Fibroblast of upper back skin (primary cell): ENCODE measurements at regions not wholly inside any gene's neighbourhood (a gene's known extent, or its start where the extent isn't known, plus 50 kb on each side); places are given as distances from the start of the nearest gene placed in this dataset.

Experiments
- DNase-seq: peaks from one replicate; pipeline ENCODE4 v3.0.0-alpha.2; 2013

- DNase-seq = no peak
Observed at GRCh38 chr12:132392389-132393244, 63.2 kb upstream of the GALNT9 start.

DNA sequence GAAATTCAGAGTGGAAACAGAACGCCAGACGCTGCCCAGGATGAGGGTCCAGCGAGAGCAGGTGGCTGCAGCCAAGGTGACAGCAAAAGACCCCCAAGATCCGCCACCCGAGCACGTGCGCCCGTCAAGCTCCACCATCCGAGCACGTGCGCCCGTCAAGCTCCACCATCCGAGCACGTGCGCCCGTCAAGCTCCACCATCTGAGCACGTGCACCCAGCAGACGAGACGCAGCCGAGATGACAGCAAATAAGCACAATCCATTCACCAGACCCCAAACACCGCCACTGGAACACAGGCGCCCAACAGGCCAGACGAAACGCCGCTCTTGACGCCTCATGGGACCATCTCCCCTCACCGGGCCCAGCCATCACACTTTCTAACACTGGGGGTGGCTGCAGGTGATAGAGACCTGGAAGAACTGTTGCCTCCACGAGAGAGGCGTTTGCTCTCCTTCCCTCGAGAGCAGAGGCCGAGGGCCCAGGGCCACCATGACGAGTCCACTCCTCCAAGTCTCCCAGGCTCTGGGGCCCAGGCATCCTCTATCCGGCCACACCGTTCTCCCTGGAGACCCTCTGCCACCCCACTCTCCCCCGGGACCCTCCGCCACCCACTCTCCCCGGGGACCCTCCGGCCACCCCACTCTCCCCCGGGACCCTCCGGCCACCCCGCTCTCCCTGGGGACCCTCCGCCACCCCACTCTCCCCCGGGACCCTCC is 62.1 kb upstream of the GALNT9 start:
- no peak for DNase-seq

GRCh38 chr12:132390287-132391076 is 61.1 kb upstream of the GALNT9 start:
- DNase-seq = no peak

GRCh38 chr12:132389526-132390286 is 60.3 kb upstream of the GALNT9 start:
- no peak for DNase-seq

DNA sequence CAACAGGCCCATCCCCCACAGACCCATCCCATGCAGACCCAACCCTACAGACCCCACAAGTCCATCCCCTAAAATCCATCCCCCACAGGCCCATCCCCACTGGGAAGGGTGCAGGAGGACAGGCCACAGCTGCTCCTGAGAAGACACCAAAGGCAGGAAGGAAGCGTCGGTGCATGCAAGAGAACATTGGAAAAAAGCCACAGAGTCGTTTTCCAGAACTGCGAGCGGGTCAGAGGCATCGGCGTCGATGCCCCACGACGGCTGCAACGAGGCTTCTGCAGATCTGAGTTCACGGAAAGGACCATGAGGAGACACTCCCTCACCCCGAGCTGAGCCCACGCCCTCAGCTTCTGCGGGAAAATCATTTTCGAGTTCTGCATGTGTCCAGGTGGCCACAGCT is 59.6 kb upstream of the GALNT9 start:
- DNase-seq = no peak

DNA sequence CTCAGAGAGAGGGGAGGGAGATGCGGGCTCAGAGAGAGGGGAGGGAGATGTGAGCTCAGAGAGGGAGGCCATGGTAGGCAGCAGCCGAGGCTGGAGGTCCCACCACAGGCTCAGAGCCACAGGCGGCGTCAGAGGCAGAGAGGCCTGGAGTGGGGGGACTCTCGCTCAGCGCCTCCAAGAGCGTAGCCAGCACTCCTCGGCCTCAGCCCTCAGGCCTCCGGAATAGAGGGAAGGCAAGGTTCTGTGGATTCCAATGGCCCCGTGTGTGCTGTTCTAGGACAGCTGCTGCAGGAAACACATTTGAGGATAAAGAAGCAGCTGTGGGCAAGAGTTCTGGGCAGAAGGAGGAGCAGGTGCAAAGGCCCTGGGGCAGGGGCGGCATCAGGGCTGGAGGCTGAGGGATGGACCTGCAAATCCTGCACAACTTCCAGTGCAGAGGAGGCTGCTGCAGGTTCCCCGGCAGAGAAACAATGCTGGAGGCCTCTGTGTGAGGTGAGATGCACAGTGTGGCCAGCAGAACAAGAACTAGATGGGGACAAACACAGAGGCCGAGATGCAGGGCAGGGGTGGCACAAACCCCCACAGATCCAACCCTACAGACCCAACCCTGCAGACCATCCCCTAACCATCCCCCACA is 59.1 kb upstream of the GALNT9 start:
- DNase-seq = no peak

DNA sequence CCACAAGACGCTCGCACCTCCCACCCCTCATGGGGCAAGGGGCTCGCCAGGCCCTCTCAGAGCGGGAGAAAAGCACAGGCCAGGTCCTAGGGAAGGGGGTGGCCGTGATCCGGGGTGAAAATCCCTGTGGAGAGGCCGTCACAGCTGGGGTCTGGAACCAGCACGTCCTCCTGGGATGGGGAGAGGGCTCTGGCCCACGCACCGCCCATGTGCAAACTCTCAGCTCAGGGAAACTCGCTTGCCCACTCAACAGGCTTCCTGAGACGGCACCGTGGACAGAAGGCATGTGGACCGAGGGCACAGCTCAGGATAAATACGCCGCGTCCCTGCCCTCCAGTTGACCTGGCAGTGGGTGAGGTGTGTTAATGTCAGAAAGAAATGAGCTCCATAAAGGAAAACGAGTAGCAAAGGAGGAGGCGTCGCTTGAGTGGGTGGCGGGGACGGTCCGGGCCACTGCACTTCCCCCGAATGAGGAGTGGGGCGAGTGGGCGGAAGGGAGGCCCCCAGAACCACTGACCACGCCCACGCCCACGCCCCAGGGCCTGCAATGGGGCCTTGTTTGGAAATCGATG is 57.6 kb upstream of the GALNT9 start:
- no peak for DNase-seq

DNA sequence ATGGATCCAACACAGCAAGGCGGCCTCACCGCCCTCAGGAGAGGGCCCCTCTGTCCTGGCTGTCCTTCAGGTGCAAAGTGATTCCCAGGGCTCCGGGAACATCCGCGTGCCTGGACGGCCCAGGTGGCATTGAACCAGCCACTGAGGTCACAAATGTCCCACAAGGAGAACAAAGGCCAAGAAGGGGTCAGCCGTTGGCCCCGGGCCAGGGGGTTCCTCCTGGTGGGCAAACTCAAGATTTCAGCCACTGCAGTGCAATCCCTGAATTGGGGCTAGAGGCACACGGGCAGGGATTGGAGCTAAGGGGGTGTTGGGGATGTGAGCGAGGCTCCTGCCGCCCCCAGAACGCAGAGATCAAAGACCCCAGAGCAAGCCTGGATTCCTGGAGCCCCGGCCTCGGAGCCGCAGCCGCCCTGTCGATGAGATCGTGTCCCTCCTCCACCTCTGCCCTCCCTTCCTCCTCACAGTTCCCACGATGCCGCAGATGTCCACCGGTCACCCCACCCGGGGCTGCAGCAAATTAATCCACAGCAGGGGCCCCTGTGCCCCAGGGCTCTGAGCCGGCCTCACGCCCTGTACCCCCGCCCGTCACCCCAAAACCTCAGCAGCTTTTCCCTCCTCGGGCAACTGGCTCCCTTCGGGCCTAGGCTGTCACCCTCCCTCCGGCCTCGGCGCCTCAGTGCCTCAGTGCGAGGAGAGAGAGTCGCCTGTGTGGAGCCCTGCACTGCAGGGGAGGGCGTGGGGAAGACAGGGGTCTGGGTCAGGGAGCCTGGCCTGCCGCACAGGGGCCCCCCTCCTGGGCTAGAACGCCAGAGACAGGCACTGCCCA is 56.7 kb upstream of the GALNT9 start:
- DNase-seq = no peak

- DNase-seq = no peak
Observed at GRCh38 chr12:132384916-132385774, 55.8 kb upstream of the GALNT9 start.

DNA sequence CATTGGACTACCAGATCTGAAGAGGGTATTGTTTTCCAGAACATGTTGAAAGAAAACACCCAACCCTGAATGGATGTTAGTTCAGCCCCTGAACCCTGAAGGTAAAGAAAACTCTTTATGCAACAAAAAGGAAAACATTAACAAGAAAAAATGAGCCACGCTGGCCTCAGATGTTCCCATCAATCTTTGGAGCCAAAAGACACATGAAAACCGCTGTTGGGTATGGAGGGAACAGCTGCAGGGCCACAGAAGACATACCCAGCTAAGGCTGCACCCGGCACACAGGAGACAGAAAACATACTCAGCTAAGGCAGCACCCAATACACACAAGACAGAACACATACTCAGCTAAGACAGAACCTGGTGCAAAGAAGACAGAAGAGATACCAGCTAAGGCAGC is 51.3 kb upstream of the GALNT9 start:
- DNase-seq = no peak

- no peak for DNase-seq
Observed at GRCh38 chr12:132379996-132380395, 50.6 kb upstream of the GALNT9 start.

DNA sequence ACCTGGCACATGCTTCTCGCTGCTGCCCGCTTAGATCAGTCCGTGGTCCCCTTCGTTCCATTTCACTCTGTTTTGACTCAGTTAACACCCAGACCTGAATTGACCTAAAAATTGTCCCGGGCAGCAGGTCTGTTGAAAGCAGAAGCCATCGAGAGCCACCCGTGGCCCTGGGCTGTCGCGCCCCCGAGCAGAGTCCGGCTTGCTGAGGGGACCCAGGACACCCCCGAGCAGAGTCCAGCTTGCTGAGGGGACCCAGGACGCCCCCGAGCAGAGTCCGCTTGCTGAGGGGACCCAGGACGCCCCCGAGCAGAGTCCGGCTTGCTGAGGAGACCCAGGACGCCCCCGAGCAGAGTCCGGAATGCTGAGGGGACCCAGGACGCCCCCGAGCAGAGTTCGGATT is 50.2 kb upstream of the GALNT9 start:
- DNase-seq = no peak
